Osteocyte (in vitro differentiated cells): ENCODE measurements at regions not wholly inside any gene's neighbourhood (a gene's known extent, or its start where the extent isn't known, plus 50 kb on each side); places are given as distances from the start of the nearest gene placed in this dataset.

Experiments used
- DNase-seq: peaks from one replicate; pipeline ENCODE4 v3.0.0; 2021; ENCODE audit warnings: mixed read lengths; ENCODE audit not compliant: unreplicated experiment; ENCODE audit errors: extremely low spot score
- H3K27ac Mint-ChIP-seq: one replicate; pipeline ENCODE4 v1.8.0; 2021; ENCODE audit warnings: mild to moderate bottlenecking, mixed read lengths; ENCODE audit not compliant: unreplicated experiment
- H3K27me3 Mint-ChIP-seq: one replicate; pipeline ENCODE4 v1.8.0; 2021; ENCODE audit warnings: mixed read lengths; ENCODE audit not compliant: unreplicated experiment
- H3K36me3 Mint-ChIP-seq: one replicate; pipeline ENCODE4 v1.8.0; 2021; ENCODE audit warnings: mixed read lengths; ENCODE audit not compliant: unreplicated experiment
- H3K4me1 Mint-ChIP-seq: one replicate; pipeline ENCODE4 v1.8.0; 2021; ENCODE audit warnings: mixed read lengths; ENCODE audit not compliant: unreplicated experiment
- H3K4me3 Mint-ChIP-seq: one replicate; pipeline ENCODE4 v1.8.0; 2021; ENCODE audit warnings: mild to moderate bottlenecking, moderate library complexity, mixed read lengths; ENCODE audit not compliant: unreplicated experiment
- H3K9me3 Mint-ChIP-seq: one replicate; pipeline ENCODE4 v1.8.0; 2021; ENCODE audit warnings: mixed read lengths; ENCODE audit not compliant: unreplicated experiment
- CTCF ChIP-seq: fragments of 200-600 bp; sonication (generic); IDR thresholded peaks from 2 replicates; pipeline ENCODE4 v1.5.0; 2021; ENCODE audit warnings: antibody characterized with exemption, mild to moderate bottlenecking, moderate library complexity

- DNase-seq: no peak
- H3K4me1 Mint-ChIP-seq: no peaks in the 10 kb centered on the region
- H3K9me3 Mint-ChIP-seq: peaks cover 40% of the 10 kb centered on the region
- H3K27ac Mint-ChIP-seq: no peak overlapping the region
- H3K4me3 Mint-ChIP-seq: no peak overlapping the region
- TF ChIP-seq CTCF: no peak
- H3K36me3 Mint-ChIP-seq: no peaks in the 10 kb centered on the region
- H3K27me3 Mint-ChIP-seq: no peaks in the 10 kb centered on the region
These were observed 1374.3 kb upstream of the DDX18 start for GRCh38 chr2:116440104-116440653.

GRCh38 chr2:116442418-116442817 is 1372.1 kb upstream of the DDX18 start:
- no peak for TF ChIP-seq CTCF
- Mint-ChIP-seq H3K27me3 (no peaks in the 10 kb centered on the region), H3K4me1 (no peaks in the 10 kb centered on the region), H3K4me3 (no peak overlapping the region), H3K9me3 (peaks cover 34% of the 10 kb centered on the region), H3K27ac (no peak overlapping the region), H3K36me3 (no peaks in the 10 kb centered on the region)
- no peak for DNase-seq

- H3K9me3 Mint-ChIP-seq: peaks cover 29% of the 10 kb centered on the region
- no peaks in the 10 kb centered on the region for H3K36me3 Mint-ChIP-seq
- no peak for TF ChIP-seq CTCF
- DNase-seq: no peak
- H3K27me3 Mint-ChIP-seq: no peaks in the 10 kb centered on the region
- H3K27ac Mint-ChIP-seq: no peak overlapping the region
- no peaks in the 10 kb centered on the region for H3K4me1 Mint-ChIP-seq
- H3K4me3 Mint-ChIP-seq: no peak overlapping the region
These were observed 1370.1 kb upstream of the DDX18 start for GRCh38 chr2:116444256-116444872.

DNA sequence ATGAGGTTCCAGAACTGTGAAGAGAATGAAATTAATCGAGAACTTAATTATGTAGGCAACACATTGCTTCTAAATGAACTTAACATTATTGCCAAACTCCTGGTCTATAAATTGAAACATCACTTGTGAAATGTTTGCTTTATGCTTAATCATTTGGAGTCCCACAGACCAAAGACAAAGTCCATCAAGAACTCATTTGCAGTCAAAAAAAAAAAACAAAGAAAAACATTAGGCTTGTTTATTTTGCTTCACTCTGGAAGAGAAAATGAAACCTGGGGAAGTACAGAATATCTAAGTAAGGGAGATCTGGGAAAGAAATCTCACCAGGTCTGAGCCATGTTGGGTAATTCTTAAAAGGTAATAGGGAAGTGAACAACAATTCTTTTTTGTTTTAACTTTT is 1363.5 kb upstream of the DDX18 start:
- no peak for DNase-seq
- no peak overlapping the region for H3K27ac Mint-ChIP-seq
- TF ChIP-seq CTCF: no peak
- H3K4me1 Mint-ChIP-seq: no peaks in the 10 kb centered on the region
- no peak overlapping the region for H3K4me3 Mint-ChIP-seq
- H3K9me3 Mint-ChIP-seq: peaks cover 42% of the 10 kb centered on the region
- H3K27me3 Mint-ChIP-seq: no peaks in the 10 kb centered on the region
- H3K36me3 Mint-ChIP-seq: no peaks in the 10 kb centered on the region

GRCh38 chr2:116452651-116453050 is 1361.8 kb upstream of the DDX18 start:
- no peak for TF ChIP-seq CTCF
- H3K27me3 Mint-ChIP-seq: no peaks in the 10 kb centered on the region
- H3K4me1 Mint-ChIP-seq: no peaks in the 10 kb centered on the region
- no peaks in the 10 kb centered on the region for H3K36me3 Mint-ChIP-seq
- H3K9me3 Mint-ChIP-seq: peaks cover 36% of the 10 kb centered on the region
- H3K27ac Mint-ChIP-seq: no peak overlapping the region
- no peak overlapping the region for H3K4me3 Mint-ChIP-seq
- DNase-seq: no peak
